ENCODE measurements at regions not wholly inside any gene's neighbourhood (a gene's known extent, or its start where the extent isn't known, plus 50 kb on each side); places are given as distances from the start of the nearest gene placed in this dataset.

- DNase-seq = no peak
- H3K4me2 ChIP-seq (ENCODE audit: insufficient read depth, low read length) = no peak overlapping the region
- no peak for ATAC-seq (ENCODE audit: insufficient read depth, low read depth)
- peak overlapping the region; percentile 52 for H2AFZ ChIP-seq (ENCODE audit: low read depth, low read length)
- H3K27me3 ChIP-seq (ENCODE audit: insufficient read depth, low read length, poor library complexity) = no peaks in the 10 kb centered on the region
- no peak for TF ChIP-seq CTCF (IDR thresholded peaks at IDR 0.05; ENCODE audit: borderline replicate concordance, extremely low read depth, low read length, poor library complexity, severe bottlenecking)
- no peak for TF ChIP-seq EZH2 (IDR thresholded peaks at IDR 0.05; ENCODE audit: borderline replicate concordance, low read depth, low read length, severe bottlenecking)
- no peak overlapping the region for H3K9ac ChIP-seq (ENCODE audit: low read depth, low read length)
- H3K4me1 ChIP-seq (ENCODE audit: insufficient read depth, low read length) = no peaks in the 10 kb centered on the region
- no peaks in the 10 kb centered on the region for H3K79me2 ChIP-seq (ENCODE audit: insufficient read depth, low read length)
- no peak overlapping the region for H3K27ac ChIP-seq (ENCODE audit: low read length)
- H4K20me1 ChIP-seq (ENCODE audit: insufficient read depth, low read length) = no peaks in the 10 kb centered on the region
- H3K4me3 ChIP-seq (ENCODE audit: low read depth in 1 of 2, low read length in 2 of 2) = no peak overlapping the region
- H3K36me3 ChIP-seq (ENCODE audit: insufficient read depth, low read length) = no peaks in the 10 kb centered on the region
- peaks cover 3% of the 10 kb centered on the region for H3K9me3 ChIP-seq (ENCODE audit: insufficient read depth, low read length, severe bottlenecking)
Measured at GRCh38 chr1:191163621-191164020, 686.0 kb upstream of the BRINP3 start.

DNA sequence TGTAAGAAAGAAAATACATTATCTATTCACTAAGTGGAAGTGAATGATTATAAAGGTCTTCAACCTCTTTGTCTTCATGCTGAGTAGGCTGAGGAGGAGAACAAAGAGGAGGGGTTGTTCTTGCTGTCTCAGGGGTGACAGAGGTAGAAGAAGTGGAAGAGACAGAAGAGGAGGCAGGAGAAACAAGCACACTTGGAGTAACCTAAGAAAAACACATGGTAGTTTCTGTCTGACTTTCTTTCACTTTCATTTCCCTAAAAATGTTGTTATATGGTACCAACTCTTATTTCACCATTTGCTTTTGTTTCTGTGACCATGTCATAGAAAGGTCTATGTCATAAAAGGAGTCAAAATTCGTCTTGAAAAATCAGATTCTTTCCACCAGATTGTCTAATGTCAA, 696.6 kb upstream of the BRINP3 start:
- Histone ChIP-seq H2AFZ (ENCODE audit: low read depth, low read length) (peak overlapping the region; percentile 86), H3K4me3 (ENCODE audit: low read depth in 1 of 2, low read length in 2 of 2) (peak overlapping the region in 1 of 2 experiments; percentile 44; a peak in 2 of 4 replicates), H3K79me2 (ENCODE audit: insufficient read depth, low read length) (no peaks in the 10 kb centered on the region), H3K27me3 (ENCODE audit: insufficient read depth, low read length, poor library complexity) (no peaks in the 10 kb centered on the region), H3K4me1 (ENCODE audit: insufficient read depth, low read length) (peaks cover 26% of the 10 kb centered on the region), H3K4me2 (ENCODE audit: insufficient read depth, low read length) (peak overlapping the region; percentile 66), H3K9ac (ENCODE audit: low read depth, low read length) (peak overlapping the region; percentile 43), H3K36me3 (ENCODE audit: insufficient read depth, low read length) (no peaks in the 10 kb centered on the region), H3K9me3 (ENCODE audit: insufficient read depth, low read length, severe bottlenecking) (no peaks in the 10 kb centered on the region), H3K27ac (ENCODE audit: low read length) (peak overlapping the region; percentile 62), H4K20me1 (ENCODE audit: insufficient read depth, low read length) (no peaks in the 10 kb centered on the region)
- ATAC-seq (ENCODE audit: insufficient read depth, low read depth) (peak; percentile 86), DNase-seq (peak; percentile 8)
- no peak for TF ChIP-seq CTCF (IDR thresholded peaks at IDR 0.05; ENCODE audit: borderline replicate concordance, extremely low read depth, low read length, poor library complexity, severe bottlenecking)
- no peak for TF ChIP-seq EZH2 (IDR thresholded peaks at IDR 0.05; ENCODE audit: borderline replicate concordance, low read depth, low read length, severe bottlenecking)

DNA sequence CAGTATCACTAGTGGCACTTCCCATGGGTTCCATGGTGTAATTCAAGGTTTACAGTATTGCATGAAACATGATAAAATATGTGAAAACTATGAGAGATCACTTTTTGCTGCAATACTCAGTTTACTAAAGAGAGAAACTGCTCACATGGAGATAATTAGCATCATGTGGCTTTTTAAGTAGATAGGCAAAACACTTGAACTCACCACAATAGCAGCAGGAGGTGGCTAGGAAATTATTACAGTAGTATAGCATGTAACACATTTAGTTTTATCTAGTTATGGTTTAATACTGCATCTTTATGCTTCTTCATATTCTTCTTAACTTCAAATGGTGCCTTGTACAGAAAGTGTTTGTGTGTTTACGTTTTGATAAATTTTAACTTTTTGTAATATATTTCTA, 698.5 kb upstream of the BRINP3 start:
- Histone ChIP-seq H2AFZ (ENCODE audit: low read depth, low read length) (peak overlapping the region; percentile 9), H3K36me3 (ENCODE audit: insufficient read depth, low read length) (no peaks in the 10 kb centered on the region), H4K20me1 (ENCODE audit: insufficient read depth, low read length) (no peaks in the 10 kb centered on the region), H3K4me2 (ENCODE audit: insufficient read depth, low read length) (no peak overlapping the region), H3K4me3 (ENCODE audit: low read depth in 1 of 2, low read length in 2 of 2) (no peak overlapping the region), H3K9ac (ENCODE audit: low read depth, low read length) (no peak overlapping the region), H3K79me2 (ENCODE audit: insufficient read depth, low read length) (no peaks in the 10 kb centered on the region), H3K27me3 (ENCODE audit: insufficient read depth, low read length, poor library complexity) (no peaks in the 10 kb centered on the region), H3K9me3 (ENCODE audit: insufficient read depth, low read length, severe bottlenecking) (no peaks in the 10 kb centered on the region), H3K4me1 (ENCODE audit: insufficient read depth, low read length) (peaks cover 26% of the 10 kb centered on the region), H3K27ac (ENCODE audit: low read length) (no peak overlapping the region)
- ATAC-seq (ENCODE audit: insufficient read depth, low read depth) (no peak), DNase-seq (no peak)
- no peak for TF ChIP-seq CTCF (IDR thresholded peaks at IDR 0.05; ENCODE audit: borderline replicate concordance, extremely low read depth, low read length, poor library complexity, severe bottlenecking)
- TF ChIP-seq EZH2 (IDR thresholded peaks at IDR 0.05; ENCODE audit: borderline replicate concordance, low read depth, low read length, severe bottlenecking) = no peak
